IPS DF 19.7 (cell line): ENCODE measurements at regions not wholly inside any gene's neighbourhood (a gene's known extent, or its start where the extent isn't known, plus 50 kb on each side); places are given as distances from the start of the nearest gene placed in this dataset.
"Not testable (repeated sequence)": the region's sequence is repeated elsewhere in the genome, so short reads cannot be mapped to it uniquely, and the experiment has no call there.

Experiments
- DNase-seq: peaks from one replicate; pipeline ENCODE4 v3.0.0-alpha.2; 2013; ENCODE audit warnings: low read depth, low spot score

DNA sequence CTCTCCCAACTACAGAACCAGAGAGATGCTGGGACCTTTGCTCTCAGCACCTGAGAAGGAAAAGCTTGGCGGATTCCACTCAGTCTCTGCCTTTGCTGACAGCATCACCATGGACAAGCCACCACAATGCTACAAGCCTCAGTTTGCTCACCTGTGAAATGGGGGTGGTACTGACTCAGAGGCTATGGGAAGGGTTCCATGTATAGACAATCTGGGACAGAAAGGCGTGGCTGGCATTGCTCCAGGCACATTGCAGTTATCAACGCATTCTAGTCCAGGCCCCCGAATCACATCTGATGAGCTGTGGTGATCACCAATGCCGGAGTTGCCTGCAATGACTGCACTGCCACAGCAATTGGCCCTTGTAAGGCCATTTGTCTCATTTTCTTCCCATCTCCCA is 72.6 kb downstream of the ISX start:
- DNase-seq = no peak

DNA sequence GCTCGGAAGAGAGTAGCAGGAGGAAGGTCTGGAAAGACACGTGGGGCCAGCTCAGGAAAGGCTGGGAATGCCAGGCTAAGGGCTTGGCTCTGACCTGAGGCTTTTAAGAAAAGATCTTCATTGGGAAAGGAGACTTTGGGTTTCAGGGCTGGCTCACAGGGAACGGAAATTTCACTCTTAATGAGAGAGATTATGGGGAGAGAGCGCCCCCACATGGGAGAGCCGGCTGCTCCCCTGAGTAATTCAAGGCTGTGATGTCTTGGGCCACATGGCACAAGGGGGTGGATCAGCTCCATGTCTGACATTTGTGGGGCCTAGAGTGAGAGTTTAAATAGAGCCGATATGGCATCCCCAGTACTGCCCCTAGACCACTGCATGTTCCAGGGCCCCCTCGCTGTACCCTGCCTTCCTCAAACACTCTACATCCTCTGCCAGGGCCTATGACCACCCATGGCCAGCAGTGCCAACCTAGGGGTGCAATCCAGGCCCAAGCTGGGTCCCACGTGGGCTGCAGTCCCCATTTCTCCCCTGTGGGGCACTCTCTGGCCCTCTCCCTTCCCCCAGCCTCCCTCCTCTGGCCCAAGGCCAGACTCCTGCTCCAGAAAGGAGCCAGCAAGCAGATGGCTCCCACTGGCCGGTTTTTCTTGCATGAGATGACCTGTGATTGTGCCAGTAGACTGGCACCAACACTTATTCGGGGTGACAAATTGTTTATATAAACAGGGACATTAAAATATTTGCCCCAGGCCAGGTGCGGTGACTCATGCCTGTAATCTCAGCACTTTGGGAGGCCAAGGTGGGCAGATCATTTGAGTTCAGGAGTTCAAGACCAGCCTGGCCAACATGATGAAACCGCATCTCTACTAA is 75.2 kb downstream of the ISX start:
- DNase-seq = no peak

DNA sequence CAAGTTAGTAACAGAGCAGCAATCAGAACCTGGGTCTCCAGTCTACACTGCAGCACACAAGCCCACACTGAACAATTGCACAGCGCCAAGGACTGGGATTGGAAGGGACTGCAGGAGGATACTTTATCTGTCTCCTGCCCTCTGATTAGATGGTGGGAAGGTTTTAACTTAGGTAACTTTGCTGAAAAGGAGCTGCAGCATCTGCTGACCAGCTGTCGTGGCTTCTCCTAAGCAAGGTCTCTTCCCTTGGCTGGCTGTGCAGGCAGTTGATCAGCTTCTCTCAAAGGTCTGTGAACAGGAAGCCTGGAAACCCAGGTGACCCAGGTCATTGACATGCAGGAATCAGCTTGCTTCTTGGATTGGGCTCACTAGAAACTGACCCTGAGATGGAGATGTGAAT is 82.4 kb downstream of the ISX start:
- no peak for DNase-seq

DNA sequence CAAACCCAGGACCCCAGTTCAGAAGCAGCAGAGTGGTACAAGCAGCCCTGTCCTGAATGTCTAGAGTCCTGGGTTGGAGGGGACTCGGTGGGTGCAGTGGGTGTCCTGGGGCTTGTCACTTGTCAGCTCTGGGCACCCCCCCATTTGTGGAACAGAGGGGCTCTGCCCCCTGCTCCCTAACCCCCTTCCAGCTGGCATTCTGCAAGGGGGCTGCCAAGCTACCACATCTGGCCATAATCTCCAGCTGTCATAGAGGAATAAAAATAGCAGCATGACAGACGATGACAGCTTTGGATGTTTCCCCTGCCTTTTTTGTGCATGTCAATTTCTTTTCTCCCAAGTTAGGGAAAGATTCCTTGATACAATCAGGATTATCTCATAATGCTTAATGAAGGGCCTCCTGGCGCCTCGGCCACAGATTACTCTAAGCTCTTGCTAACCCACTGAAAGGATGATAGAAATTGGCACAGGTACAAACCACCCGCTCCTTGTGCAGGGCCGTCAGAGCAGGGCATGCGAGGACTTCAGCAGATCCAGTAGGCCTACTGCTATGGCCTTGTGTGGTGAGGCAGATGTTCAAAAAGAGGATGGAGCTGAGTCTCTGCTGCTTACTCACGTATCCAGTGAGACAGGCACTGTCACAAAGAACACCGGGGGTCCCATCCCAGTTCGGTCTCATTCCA is 83.0 kb downstream of the ISX start:
- no peak for DNase-seq

DNA sequence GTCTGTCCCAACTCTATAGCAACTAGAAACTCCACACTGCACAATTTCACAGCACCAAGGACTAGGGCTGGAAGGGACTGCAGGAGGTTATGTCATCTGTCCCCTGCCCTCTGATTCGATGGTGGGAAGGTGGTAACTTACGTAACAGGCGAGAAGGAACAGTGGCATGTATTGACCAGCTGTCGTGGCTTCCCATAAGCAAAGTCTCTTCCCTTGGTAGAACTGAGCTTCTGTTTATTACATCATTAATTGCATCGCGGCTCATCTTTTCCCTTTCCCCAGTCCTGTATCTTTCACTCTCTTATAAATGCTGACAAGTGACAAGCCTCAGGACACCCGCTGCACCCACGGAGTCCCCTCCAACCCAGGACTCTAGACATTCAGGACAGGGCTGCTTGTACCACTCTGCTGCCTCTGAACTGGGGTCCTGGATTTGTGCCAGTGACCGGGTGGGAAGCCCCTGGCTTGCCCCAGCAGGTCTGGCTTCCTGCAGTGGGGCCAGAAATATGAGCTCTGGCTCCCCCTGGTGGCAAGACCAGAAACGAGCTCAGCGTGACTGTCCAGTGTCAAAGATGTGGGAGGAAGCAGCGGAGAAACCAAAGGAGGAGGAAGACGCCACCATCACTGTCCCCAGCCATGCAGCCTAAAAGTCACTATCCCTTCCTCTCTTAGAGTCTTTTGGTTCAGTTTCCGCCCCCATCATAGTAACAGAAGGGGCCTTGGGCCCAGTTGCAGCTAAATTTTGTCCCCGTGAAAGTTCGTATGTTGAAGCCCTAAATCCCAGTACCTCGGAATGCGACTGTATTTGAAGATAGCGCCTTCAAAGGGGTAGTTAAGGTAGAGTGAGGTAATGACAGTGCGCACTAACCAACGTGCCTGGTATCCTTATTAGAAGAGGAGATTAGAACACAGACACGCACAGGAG is 84.5 kb downstream of the ISX start:
- peak; percentile 40 for DNase-seq

DNA sequence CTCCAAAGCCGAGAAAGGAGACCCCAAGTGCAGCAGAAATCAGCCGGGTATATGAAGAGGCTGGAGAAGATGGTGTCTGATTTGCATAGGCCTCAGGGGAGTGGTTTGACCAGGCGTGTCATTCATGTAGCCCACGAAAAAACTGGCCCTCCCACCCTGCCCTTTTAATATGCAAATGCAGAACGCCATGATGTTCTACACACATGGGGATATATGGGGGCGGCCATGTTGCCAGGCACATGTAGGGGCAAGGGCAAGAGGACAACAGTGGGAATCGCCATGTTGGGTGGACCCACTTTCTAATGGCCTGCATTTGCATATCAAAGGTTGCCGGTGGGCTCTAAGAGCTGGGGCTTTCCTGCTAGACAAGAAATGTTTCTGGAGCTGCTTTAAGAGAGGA is 86.4 kb downstream of the ISX start:
- no peak for DNase-seq

DNA sequence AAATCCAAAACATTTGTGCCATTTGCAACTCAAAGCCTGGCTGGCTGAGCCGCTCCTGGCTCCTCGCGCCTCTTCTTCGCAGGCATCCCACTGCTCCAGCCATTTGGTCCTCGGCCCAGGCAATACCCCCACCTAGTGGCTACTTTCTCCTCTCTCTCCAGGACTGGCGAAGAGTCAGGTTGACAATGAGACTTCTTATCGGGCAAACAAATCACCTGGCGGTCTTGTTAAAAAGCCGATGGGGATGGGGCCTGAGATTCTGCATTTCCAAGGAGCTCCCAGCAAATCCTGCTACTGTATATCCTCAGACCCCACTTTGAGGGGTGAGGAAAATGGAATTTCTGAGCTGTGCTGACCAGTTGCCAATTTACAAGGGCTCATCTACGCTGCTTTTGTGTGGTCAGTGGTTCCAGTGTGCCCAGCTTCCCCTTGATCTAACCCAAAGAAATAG is 89.0 kb downstream of the ISX start:
- peak; percentile 84 for DNase-seq

DNA sequence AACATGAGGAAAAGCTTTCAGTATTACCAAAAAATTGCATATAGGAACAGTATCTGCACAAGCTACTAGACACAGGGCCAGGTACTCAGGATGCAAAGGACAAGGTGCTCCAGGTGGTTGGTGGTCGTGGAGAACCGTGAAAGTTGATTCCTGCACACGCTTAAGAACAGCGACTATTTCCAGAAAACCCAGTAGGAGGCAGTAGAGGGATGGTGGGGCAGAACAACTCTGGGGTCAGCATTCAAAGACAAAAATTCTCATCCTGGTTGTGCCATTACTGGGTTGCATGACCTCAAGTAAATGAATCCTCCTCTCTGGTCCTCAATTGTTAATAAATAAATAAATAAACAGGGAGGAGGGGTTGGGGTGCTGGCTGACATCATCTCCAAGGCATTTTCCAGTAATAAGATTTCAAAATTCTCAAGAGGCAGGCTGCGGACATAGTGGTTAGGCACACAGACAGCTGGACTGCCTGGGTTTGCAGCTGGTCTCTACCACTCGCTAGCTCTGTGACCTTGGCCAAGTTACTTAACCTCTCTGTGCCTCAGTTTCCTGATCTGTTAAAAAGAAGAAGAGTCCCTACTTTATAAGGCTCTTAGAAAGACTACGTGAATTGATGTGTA is 89.6 kb downstream of the ISX start:
- DNase-seq = no peak

DNA sequence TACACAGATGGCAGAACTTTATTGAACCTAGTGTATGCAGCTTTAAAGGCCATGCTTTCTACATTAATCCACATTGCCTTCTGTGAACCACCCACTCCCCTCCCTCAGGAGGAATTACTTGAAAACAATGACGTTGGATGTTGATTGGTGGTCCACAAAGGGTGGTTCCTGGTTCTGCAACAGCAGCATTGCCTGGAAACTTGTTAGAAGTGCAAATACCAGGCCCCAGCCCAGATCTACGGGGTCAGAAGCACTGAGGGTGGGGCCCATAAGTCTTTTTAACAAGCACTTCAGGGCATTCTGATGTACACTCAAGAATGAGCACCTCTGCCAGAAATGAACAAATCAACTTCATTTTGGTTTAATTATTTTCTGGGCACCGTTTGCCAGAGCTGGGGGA is 91.0 kb downstream of the ISX start:
- no peak for DNase-seq

DNA sequence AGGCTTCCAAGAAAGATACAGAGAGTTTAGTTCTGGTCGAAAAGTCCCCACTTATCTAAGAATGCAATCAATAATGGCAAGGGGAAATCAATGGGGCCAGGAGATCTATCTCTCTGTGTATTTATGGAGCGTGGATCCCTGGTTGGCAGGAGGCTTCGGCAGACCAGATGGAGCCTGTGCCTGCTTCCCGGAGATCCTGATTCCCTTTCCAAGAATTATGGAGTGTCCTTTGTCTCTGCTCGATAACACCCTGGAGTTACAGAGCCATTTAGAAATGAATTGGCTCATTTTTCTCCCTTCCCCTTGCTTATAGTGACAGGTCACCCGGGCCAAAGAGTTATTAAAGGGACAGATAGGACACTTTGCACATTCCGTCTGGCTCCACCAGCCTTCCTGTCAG is 92.4 kb downstream of the ISX start:
- no peak for DNase-seq

DNA sequence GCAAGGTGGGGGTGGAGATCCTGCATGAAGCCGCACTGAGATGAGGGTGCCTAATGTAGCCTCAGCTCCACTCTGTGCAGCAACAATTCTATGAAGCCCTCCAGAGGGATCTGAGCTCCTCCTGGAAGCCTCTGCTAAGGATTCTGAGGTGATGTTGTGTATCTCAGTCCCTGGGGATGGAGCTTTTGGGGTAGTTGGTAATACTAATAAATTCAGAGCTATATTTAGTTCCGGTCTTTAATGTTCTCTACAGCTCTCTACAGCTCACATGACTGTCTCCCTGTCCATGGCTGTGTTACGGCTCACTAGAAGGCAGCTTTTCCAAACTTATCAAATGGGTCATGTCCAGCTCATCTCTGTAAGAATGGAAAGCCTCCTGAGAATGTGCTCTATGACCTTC is 93.4 kb downstream of the ISX start:
- no peak for DNase-seq

DNA sequence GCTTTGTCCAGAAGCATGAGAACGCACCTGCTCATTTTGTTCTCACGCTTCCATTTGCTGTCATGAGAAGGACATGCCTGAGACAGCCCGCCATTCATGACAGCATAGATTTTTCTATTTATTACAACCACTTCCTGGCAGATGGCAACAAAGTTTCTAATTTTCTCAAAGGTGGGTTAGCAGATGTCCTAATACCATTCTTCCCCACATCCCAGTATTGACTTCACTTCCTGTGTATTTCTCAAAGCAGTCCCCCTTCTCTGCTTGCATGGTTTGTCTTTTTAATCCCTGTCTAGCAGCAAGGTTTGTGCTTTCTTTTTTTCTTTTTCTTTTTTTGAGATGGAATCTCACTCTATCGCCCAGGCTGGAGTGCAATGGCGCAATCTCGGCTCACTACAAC is 94.3 kb downstream of the ISX start:
- no peak for DNase-seq

DNA sequence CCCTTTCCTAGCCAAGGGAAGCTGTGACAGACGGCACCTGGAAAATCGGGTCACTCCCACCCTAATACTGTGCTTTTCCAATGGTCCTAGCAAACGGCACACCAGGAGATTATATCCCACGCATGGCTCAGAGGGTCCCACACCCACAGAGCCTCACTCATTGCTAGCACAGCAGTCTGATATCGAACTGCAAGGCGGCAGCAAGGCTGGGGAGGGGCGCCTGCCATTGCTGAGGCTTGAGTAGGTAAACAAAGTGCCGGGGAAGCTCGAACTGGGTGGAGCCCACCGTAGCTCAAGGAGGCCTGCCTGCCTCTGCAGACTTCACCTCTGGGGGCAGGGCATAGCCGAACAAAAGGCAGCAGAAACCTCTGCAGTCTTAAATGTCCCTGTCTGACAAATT is 91.4 kb upstream of the HMGXB4 start:
- not testable (repeated sequence) for DNase-seq

DNA sequence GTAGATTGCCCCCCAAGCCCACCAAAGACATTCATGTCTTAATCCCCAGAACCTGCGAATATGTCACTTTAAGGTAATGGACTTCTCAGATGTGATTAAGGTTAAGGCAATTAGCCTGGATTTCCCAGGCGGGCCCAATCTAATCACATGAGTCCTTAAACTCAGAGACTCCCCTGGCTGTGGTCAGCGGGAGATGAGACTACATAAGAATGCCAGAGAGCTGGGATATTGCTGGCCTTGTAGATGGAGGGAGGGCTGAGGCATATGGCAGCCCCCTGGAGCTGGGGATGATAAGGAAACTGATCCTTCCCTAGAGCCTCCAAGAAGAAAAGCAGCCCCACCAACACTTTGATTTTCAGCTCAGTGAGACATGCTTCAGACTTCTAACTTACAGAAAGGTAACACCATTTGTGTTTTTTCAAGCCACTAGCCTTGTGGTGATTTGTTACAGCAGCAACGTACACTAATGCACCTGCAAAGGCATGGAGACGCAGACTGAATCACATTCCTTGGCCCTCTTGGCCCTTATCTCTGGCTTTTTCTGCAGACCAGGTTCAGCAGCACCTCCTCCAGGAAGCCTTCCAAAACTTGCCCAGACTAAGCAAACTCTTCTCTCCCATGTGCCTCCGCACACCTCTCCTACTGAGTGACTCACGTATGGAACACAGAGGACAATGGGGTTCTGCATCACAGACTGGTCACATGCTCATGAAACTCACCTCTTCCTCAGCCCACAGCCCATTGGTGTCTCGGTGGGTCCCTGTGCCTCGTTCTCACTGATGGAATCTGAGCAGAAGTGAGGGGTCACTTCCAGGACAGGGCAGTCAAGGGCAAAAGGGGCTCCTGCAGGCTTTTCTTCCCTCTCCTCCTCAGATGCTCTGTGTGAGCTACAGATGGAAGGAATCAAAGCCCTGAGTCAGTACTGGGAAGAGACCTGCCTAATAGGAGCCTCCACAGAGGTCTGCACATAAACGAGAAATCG is 86.3 kb upstream of the HMGXB4 start:
- DNase-seq = no peak

DNA sequence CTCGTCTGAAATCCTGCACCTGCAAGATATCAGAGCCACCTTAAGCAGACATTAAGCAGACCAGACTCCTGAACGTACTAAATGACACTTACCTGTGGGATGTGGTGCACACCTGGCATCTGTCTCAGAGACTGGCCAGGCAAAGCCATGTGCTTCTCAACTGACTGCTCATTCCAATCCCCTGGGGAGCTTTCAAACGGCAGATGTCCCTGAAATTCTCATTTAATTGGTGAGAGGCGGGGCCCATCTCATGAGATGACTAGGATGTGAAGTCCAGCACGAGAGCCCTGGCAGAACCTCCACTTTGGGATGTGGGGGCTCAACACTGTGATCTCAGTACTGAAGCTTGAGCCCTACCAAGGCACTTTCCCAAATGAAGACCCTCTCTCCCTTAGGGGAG is 84.9 kb upstream of the HMGXB4 start:
- no peak for DNase-seq

DNA sequence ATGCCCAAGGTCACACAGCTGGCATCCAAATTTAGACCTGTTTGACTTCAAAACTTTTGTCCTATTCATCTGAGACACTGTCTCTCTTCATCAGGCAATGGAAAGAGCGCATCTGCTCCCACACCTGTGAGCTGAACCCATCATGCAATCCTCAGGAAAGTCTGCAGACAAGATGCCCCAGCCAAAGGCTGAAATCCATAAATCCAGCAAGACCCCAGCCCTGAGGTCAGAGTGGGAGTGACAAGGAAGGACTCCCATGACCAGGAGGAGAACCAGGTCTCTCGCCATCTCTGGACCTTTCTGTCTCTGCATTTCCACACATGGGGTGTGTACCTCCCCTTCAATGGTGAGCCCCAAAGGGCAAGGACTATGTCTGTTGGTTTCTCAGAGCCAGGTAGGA is 83.6 kb upstream of the HMGXB4 start:
- no peak for DNase-seq

DNA sequence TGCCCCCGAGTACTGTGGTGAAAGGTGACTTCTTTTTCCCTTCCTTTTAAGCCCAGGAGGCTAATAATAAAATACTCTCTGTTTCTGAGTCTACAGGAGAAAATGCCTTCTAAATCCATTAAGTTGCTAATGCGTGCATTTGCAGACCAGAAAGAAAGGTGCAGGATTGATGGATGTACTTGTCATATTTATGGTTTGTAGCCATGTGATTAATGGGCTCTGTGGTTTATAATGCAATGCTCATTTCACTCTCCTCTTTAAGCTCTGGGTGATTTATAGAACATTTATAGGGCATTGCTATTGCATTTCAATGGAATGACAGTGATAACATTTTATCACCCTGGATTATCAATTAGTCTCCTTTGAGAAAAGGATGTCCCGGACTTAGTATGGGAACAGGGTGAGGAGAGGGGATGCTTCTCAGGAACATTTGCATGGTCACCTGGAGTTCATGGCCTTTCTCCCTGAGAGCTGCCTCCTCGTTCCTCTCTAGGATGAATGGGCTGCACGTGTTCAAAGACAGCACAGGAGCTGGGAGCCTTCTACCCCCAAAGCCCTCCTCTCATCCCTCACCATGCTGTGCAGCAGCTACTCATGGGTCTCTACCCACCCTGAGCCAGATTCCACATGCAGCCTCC is 82.8 kb upstream of the HMGXB4 start:
- DNase-seq = no peak

DNA sequence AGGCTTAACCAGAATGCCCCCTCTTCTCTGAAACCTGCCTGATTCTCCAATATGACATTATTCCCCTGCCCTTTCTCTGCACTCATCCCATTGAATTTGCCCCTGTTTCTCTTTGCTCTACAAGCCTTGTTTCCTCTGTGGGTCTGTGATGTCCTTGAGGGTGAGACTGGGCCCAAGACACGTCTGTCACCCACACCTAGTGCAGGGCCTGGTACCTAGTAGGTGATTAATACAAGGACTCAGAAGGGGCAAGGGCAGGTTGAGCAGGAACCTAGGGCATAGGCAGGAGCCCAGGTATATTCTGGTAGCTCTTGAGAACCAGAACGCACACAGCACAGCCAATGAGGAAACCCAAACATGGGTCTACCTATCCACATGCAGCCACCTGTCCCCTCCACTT is 81.9 kb upstream of the HMGXB4 start:
- no peak for DNase-seq

DNA sequence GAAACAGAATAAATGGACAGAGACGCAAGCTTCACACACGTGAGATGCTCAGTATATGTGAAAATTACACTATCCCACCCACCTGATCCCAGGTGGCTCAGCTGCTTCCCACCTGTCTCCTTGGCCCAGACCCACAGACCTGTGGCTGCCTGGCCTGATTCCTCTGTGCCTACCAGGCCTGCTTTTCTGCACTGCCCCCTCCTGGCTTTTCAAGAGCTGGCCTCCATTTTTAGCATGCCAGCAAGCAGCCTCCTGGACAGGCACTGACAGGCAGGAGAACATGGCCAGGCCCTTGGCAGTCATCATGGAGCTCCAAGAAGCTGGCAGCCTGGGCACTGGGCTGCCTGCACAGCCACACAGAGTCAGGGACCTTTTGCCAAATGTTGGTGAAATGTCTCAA is 79.5 kb upstream of the HMGXB4 start:
- DNase-seq = no peak

DNA sequence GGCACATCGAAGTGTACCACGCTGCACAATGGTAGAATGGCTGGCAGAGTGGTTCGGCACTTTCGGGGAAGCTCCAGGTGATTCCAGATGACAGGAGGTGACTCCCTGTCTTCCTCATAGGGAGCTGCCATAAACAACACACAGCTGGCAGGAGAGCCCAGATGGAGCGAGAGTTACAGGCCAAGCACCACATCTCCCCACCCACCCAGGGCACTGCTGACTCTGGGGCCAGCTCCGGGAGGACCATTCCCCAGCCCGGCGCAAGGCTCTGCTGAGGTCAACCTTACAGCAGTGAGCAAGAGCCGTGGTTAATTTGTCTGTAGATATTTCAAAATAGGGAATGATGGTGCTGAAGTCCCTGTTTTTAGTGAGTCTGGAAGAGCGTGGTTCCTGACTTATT is 78.8 kb upstream of the HMGXB4 start:
- DNase-seq = no peak
